GM08714 (cell line): ENCODE measurements at regions not wholly inside any gene's neighbourhood (a gene's known extent, or its start where the extent isn't known, plus 50 kb on each side); places are given as distances from the start of the nearest gene placed in this dataset.

ENCODE experiments used
- H3K4me3 ChIP-seq: fragments of 200-500 bp; sonication (Bioruptor generic); 2 replicates; pipeline ENCODE4 v1.5.1; 2014; ENCODE audit warnings: mild to moderate bottlenecking, low read length, inconsistent platforms
- ZNF274 ChIP-seq: IDR thresholded peaks from 2 replicates; pipeline ENCODE4 v1.6.1; 2012; ENCODE audit warnings: mild to moderate bottlenecking, low read depth, low read length

GRCh38 chr4:163582703-163583102, 88.2 kb downstream of the TMA16 start:
- no peak for TF ChIP-seq ZNF274
- H3K4me3 ChIP-seq: no peak overlapping the region

GRCh38 chr4:163587867-163588266, 93.4 kb downstream of the TMA16 start:
- no peak for TF ChIP-seq ZNF274
- no peak overlapping the region for H3K4me3 ChIP-seq

GRCh38 chr4:163588532-163588931, 94.0 kb downstream of the TMA16 start:
- TF ChIP-seq ZNF274: no peak
- H3K4me3 ChIP-seq: no peak overlapping the region

GRCh38 chr4:163590103-163590502, 95.6 kb downstream of the TMA16 start:
- no peak overlapping the region for H3K4me3 ChIP-seq
- TF ChIP-seq ZNF274: no peak

GRCh38 chr4:163590619-163591264, 96.3 kb downstream of the TMA16 start:
- no peak overlapping the region for H3K4me3 ChIP-seq
- TF ChIP-seq ZNF274: no peak

GRCh38 chr4:163591614-163592020, 97.1 kb downstream of the TMA16 start:
- no peak for TF ChIP-seq ZNF274

GRCh38 chr4:163592212-163592611, 97.7 kb downstream of the TMA16 start:
- H3K4me3 ChIP-seq: no peak overlapping the region
- TF ChIP-seq ZNF274: no peak

More at GRCh38 chr4:163591614-163592020, 97.1 kb downstream of the TMA16 start:
- no peak overlapping the region for H3K4me3 ChIP-seq

GRCh38 chr4:163595580-163595979, 101.1 kb downstream of the TMA16 start:
- no peak overlapping the region for H3K4me3 ChIP-seq
- no peak for TF ChIP-seq ZNF274

GRCh38 chr4:163598028-163598427, 103.5 kb downstream of the TMA16 start:
- TF ChIP-seq ZNF274: no peak
- no peak overlapping the region for H3K4me3 ChIP-seq

GRCh38 chr4:163598489-163598888, 104.0 kb downstream of the TMA16 start:
- no peak overlapping the region for H3K4me3 ChIP-seq
- no peak for TF ChIP-seq ZNF274

GRCh38 chr4:163600727-163601126, 106.2 kb downstream of the TMA16 start:
- TF ChIP-seq ZNF274: no peak
- no peak overlapping the region for H3K4me3 ChIP-seq

GRCh38 chr4:163603257-163603656, 108.8 kb downstream of the TMA16 start:
- no peak for TF ChIP-seq ZNF274
- H3K4me3 ChIP-seq: no peak overlapping the region

- TF ChIP-seq ZNF274: no peak
- H3K4me3 ChIP-seq: no peak overlapping the region
These were observed 112.6 kb downstream of the TMA16 start for GRCh38 chr4:163606896-163607691.

GRCh38 chr4:163609019-163609418, 114.5 kb downstream of the TMA16 start:
- no peak overlapping the region for H3K4me3 ChIP-seq
- TF ChIP-seq ZNF274: no peak

GRCh38 chr4:163610648-163611047, 116.2 kb downstream of the TMA16 start:
- no peak overlapping the region for H3K4me3 ChIP-seq

More at GRCh38 chr4:163610648-163611047, 116.2 kb downstream of the TMA16 start:
- no peak for TF ChIP-seq ZNF274
